ENCODE measurements at regions not wholly inside any gene's neighbourhood (a gene's known extent, or its start where the extent isn't known, plus 50 kb on each side); places are given as distances from the start of the nearest gene placed in this dataset.

DNA sequence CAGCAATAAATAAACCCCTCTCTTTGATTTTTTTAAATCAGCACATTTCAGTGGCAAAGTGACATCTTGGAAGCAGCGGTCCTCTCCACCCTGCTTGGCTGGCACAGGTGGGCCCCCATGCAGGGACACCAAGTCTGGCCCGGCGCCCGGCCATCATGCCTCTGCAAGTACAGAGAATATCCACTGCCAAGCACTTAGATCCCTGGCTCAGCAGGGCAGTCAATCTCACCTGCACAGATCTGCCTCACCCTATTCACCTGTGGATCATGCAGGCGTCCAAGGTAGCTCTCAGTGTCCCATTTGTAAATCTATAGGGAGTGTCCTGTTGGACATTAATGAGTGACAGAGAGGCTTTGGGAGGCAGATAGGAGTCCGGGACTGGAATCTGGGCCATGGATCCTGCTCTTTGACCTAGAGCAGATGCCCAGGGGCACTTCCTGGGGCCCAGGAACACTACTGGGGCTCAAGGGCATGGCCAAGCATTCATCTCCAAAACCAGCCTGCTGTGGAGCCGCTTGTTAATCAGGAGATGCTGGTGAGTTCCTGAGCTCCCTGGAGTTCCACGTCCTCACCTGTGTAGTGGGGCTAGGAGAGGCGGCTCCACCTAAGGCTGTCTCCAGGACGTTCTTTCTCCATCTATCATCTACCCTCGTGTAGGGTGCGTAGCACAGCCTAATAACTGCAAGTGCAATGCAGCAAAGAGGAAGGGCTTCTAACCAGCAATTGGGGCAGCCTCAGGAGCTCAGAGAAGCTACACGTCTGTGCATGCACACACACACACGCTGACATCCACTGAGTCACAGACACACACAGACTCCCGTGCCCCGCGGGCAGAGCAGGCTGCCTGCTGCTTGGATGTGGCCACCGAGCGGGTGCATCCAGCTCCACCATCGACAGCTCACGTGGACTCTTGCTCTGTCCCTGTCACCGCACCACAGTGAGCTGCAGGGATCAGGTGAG is 123.6 kb downstream of the OAT start:
- no peaks in the 10 kb centered on the region for H3K27me3 ChIP-seq (ENCODE audit: control insufficient read depth in 1 of 2, insufficient read depth in 2 of 2, low read length in 2 of 2)
- no peak overlapping the region for H3K4me3 ChIP-seq (ENCODE audit: low read length in 2 of 2)
- no peaks in the 10 kb centered on the region for H3K36me3 ChIP-seq (ENCODE audit: control insufficient read depth in 2 of 2, insufficient read depth in 2 of 2, low read length in 2 of 2)
- no peaks in the 10 kb centered on the region for H3K9me3 ChIP-seq (ENCODE audit: control insufficient read depth in 2 of 2, low read length in 2 of 2)
- H3K9ac ChIP-seq (ENCODE audit: low read length in 2 of 2), result no peak overlapping the region
- H3K4me1 ChIP-seq (ENCODE audit: control insufficient read depth, insufficient read depth, low read length), result peaks cover 16% of the 10 kb centered on the region
- H3K27ac ChIP-seq (ENCODE audit: low read length), result no peak overlapping the region

- Histone ChIP-seq H3K9me3 (ENCODE audit: control insufficient read depth in 2 of 2, low read length in 2 of 2) (no peaks in the 10 kb centered on the region), H3K36me3 (ENCODE audit: control insufficient read depth in 2 of 2, insufficient read depth in 2 of 2, low read length in 2 of 2) (no peaks in the 10 kb centered on the region), H3K9ac (ENCODE audit: low read length in 2 of 2) (no peak overlapping the region)
Observed at GRCh38 chr10:124293616-124294449, 124.9 kb downstream of the OAT start.

DNA sequence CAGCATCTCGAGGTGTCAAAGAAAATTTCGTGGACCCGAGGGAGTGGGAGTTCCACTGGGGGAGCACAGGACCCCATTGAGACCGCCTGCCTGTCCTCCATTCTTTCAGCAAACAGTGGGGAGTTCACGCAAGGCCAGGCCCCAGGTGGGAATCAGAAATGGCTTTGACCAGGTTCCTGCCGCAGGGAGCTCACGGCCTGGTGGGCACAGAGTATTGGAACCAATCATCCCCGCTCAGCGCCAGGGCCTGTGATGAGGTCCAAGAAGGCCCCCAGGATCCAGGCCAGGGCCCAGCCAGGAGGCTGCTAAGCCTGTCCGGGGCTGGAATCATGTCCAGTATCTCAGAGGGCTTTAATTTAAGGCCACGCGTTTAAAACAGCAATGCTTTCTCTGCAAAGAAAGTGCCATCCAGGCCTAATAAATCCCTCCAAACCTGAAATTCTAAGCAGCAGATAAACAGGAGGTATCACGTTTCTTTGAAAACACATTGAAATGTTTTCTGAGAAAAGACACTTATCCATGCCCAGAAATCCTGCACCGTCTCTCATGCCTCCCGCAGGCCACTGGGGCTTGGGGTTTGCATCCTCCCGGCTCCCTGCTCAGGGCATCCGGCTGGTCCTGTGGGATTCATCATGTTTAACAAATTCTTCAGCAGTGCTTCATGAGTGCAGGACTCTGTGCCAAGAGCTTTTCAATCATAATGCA is 125.7 kb downstream of the OAT start:
- Histone ChIP-seq H3K9ac (ENCODE audit: low read length in 2 of 2) (no peak overlapping the region), H3K27ac (ENCODE audit: low read length) (no peak overlapping the region), H3K36me3 (ENCODE audit: control insufficient read depth in 2 of 2, insufficient read depth in 2 of 2, low read length in 2 of 2) (no peaks in the 10 kb centered on the region), H3K4me1 (ENCODE audit: control insufficient read depth, insufficient read depth, low read length) (peaks cover 16% of the 10 kb centered on the region), H3K27me3 (ENCODE audit: control insufficient read depth in 1 of 2, insufficient read depth in 2 of 2, low read length in 2 of 2) (no peaks in the 10 kb centered on the region), H3K4me3 (ENCODE audit: low read length in 2 of 2) (no peak overlapping the region), H3K9me3 (ENCODE audit: control insufficient read depth in 2 of 2, low read length in 2 of 2) (no peaks in the 10 kb centered on the region)

More at GRCh38 chr10:124293616-124294449, 124.9 kb downstream of the OAT start:
- Histone ChIP-seq H3K4me3 (ENCODE audit: low read length in 2 of 2) (no peak overlapping the region), H3K27me3 (ENCODE audit: control insufficient read depth in 1 of 2, insufficient read depth in 2 of 2, low read length in 2 of 2) (no peaks in the 10 kb centered on the region), H3K27ac (ENCODE audit: low read length) (no peak overlapping the region), H3K4me1 (ENCODE audit: control insufficient read depth, insufficient read depth, low read length) (peaks cover 16% of the 10 kb centered on the region)

- H3K36me3 ChIP-seq (ENCODE audit: control insufficient read depth in 2 of 2, insufficient read depth in 2 of 2, low read length in 2 of 2), result no peaks in the 10 kb centered on the region
- peaks cover 20% of the 10 kb centered on the region for H3K4me1 ChIP-seq (ENCODE audit: control insufficient read depth, insufficient read depth, low read length)
- H3K4me3 ChIP-seq (ENCODE audit: low read length in 2 of 2), result no peak overlapping the region
- H3K9ac ChIP-seq (ENCODE audit: low read length in 2 of 2), result no peak overlapping the region
- H3K27me3 ChIP-seq (ENCODE audit: control insufficient read depth in 1 of 2, insufficient read depth in 2 of 2, low read length in 2 of 2), result no peaks in the 10 kb centered on the region
- no peaks in the 10 kb centered on the region for H3K9me3 ChIP-seq (ENCODE audit: control insufficient read depth in 2 of 2, low read length in 2 of 2)
- no peak overlapping the region for H3K27ac ChIP-seq (ENCODE audit: low read length)
Observed at GRCh38 chr10:124291001-124291701, 127.6 kb downstream of the OAT start.

- Histone ChIP-seq H3K36me3 (ENCODE audit: control insufficient read depth in 2 of 2, insufficient read depth in 2 of 2, low read length in 2 of 2) (no peaks in the 10 kb centered on the region), H3K4me3 (ENCODE audit: low read length in 2 of 2) (no peak overlapping the region), H3K9ac (ENCODE audit: low read length in 2 of 2) (no peak overlapping the region), H3K27me3 (ENCODE audit: control insufficient read depth in 1 of 2, insufficient read depth in 2 of 2, low read length in 2 of 2) (no peaks in the 10 kb centered on the region), H3K27ac (ENCODE audit: low read length) (no peak overlapping the region), H3K4me1 (ENCODE audit: control insufficient read depth, insufficient read depth, low read length) (peaks cover 15% of the 10 kb centered on the region), H3K9me3 (ENCODE audit: control insufficient read depth in 2 of 2, low read length in 2 of 2) (no peaks in the 10 kb centered on the region)
Observed at GRCh38 chr10:124289851-124290795, 128.6 kb downstream of the OAT start.

DNA sequence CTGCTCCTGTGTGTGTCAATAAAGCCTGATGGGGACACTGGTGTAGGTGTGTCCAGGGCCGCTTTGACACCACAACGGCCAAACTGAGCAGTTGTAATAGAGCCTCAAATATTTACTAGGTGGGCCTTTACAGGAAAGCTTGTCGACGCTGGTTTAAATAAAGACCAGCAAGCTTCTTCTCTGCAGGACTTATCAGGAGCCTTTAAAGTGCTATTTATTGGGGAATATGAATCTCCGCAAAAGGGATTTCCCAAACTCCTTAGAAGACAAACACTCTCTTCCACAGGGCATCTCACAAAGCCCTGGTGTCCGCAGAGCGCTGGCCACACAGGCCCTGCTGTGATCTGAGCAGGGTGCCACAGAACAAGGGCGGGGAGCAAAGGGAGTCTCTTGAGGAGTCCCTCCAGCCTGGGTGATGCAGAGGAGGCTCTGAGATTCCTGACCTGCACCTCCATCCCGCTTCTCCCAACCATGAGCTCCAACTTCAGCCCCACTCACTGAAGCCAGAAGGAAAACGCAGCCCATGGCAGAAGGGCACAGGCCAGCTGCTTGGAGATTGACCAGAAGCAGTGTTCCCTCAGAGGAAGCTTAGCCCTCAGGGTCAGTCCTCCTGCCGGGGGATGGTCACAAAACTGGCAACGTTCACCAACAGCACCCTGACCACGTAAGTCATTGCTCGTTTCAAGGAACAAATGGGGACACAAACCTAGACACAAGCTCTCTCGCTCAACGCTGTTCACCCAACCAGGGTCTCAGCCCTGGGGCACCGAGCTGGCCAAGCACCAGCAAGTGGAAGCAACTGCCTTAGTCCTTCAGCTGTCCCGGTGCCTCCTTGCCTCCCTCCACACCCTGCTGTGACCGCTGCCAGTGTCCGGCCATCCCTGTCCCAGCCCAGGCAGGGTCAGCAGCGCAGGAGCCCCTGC is 129.5 kb downstream of the OAT start:
- Histone ChIP-seq H3K9me3 (ENCODE audit: control insufficient read depth in 2 of 2, low read length in 2 of 2) (no peaks in the 10 kb centered on the region), H3K27me3 (ENCODE audit: control insufficient read depth in 1 of 2, insufficient read depth in 2 of 2, low read length in 2 of 2) (no peaks in the 10 kb centered on the region), H3K27ac (ENCODE audit: low read length) (no peak overlapping the region), H3K4me3 (ENCODE audit: low read length in 2 of 2) (no peak overlapping the region), H3K36me3 (ENCODE audit: control insufficient read depth in 2 of 2, insufficient read depth in 2 of 2, low read length in 2 of 2) (no peaks in the 10 kb centered on the region), H3K4me1 (ENCODE audit: control insufficient read depth, insufficient read depth, low read length) (peaks cover 11% of the 10 kb centered on the region), H3K9ac (ENCODE audit: low read length in 2 of 2) (no peak overlapping the region)

DNA sequence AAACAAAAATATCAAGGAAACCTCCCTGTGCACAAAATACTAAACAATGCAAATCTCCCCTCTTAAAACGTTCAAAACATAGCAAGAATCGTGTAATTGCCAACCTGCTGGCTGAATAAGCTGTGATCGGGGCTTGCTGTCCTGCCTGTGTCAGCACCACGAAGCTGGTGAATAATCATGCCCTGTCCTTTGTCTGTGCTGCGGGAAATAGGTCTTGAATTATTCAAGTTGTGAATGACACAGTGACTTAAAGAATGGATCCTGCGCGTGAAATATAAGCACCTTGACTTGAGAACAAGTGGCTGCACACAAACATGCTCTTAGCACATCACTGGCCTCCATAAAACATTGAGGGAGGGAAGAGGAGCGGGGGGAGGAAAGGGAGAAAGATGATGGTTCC is 130.2 kb downstream of the OAT start:
- Histone ChIP-seq H3K9me3 (ENCODE audit: control insufficient read depth in 2 of 2, low read length in 2 of 2) (no peaks in the 10 kb centered on the region), H3K4me3 (ENCODE audit: low read length in 2 of 2) (no peak overlapping the region), H3K4me1 (ENCODE audit: control insufficient read depth, insufficient read depth, low read length) (peaks cover 9% of the 10 kb centered on the region), H3K27ac (ENCODE audit: low read length) (no peak overlapping the region), H3K36me3 (ENCODE audit: control insufficient read depth in 2 of 2, insufficient read depth in 2 of 2, low read length in 2 of 2) (no peaks in the 10 kb centered on the region), H3K9ac (ENCODE audit: low read length in 2 of 2) (no peak overlapping the region), H3K27me3 (ENCODE audit: control insufficient read depth in 1 of 2, insufficient read depth in 2 of 2, low read length in 2 of 2) (no peaks in the 10 kb centered on the region)

DNA sequence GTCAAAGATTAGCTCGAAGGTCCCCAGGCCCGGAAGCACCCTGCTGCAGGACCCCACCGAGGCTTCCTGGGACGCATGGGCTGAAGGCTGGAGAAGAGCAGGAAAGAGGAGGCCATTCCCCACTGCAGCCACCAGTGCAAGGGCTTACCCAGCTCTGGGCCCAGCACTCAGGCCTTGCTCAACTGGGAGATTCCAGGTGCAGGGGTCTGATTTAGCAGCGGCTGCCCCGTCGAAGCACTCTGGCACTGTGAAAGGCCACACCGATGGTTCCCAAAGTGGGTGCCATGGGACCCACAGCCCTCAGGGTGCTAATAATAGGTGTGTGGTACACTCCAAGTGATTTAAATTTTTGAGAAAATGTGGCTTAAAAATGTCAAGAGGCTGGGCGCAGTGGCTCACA is 130.9 kb downstream of the OAT start:
- H3K9ac ChIP-seq (ENCODE audit: low read length in 2 of 2), result no peak overlapping the region
- H3K27me3 ChIP-seq (ENCODE audit: control insufficient read depth in 1 of 2, insufficient read depth in 2 of 2, low read length in 2 of 2), result no peaks in the 10 kb centered on the region
- no peaks in the 10 kb centered on the region for H3K9me3 ChIP-seq (ENCODE audit: control insufficient read depth in 2 of 2, low read length in 2 of 2)
- H3K4me3 ChIP-seq (ENCODE audit: low read length in 2 of 2), result no peak overlapping the region
- H3K27ac ChIP-seq (ENCODE audit: low read length), result no peak overlapping the region
- H3K4me1 ChIP-seq (ENCODE audit: control insufficient read depth, insufficient read depth, low read length), result peaks cover 6% of the 10 kb centered on the region
- H3K36me3 ChIP-seq (ENCODE audit: control insufficient read depth in 2 of 2, insufficient read depth in 2 of 2, low read length in 2 of 2), result no peaks in the 10 kb centered on the region

All from stomach smooth muscle (tissue), 2 donors.